ENCODE measurements at regions not wholly inside any gene's neighbourhood (a gene's known extent, or its start where the extent isn't known, plus 50 kb on each side); places are given as distances from the start of the nearest gene placed in this dataset.

GRCh38 chr12:60070552-60070951, 474.7 kb downstream of the SLC16A7 start:
- H2AK5ac ChIP-seq (ENCODE audit: low read depth, low read length), result no peak overlapping the region
- H2BK5ac ChIP-seq (ENCODE audit: low read depth, low read length), result no peak overlapping the region
- no peak overlapping the region for H2BK12ac ChIP-seq (ENCODE audit: low read depth, low read length)
- no peak overlapping the region for H3K4me3 ChIP-seq (ENCODE audit: extremely low read depth in 1 of 4, insufficient read depth in 2 of 4, low read depth in 3 of 4, low read length in 4 of 4)
- H3K4ac ChIP-seq (replicated peaks; ENCODE audit: insufficient read length, low read depth, low read length), result no peak overlapping the region
- no peaks in the 10 kb centered on the region for H3K9me3 ChIP-seq (ENCODE audit: insufficient read depth in 2 of 2, low read depth in 1 of 2, low read length in 1 of 2)
- H3K9ac ChIP-seq (replicated peaks in 1 of 4; ENCODE audit: extremely low read depth in 1 of 4, low read depth in 3 of 4, low read length in 3 of 4), result no peak overlapping the region
- H3K4me2 ChIP-seq (ENCODE audit: insufficient read depth in 1 of 2, low read depth in 2 of 2, low read length in 2 of 2), result no peak overlapping the region
- H3K79me1 ChIP-seq (ENCODE audit: low read depth, low read length), result no peaks in the 10 kb centered on the region
- no peak overlapping the region for H4K8ac ChIP-seq (ENCODE audit: extremely low read depth, insufficient read depth, low read length)
- no peak overlapping the region for H3K23ac ChIP-seq (ENCODE audit: insufficient read length)
- ChIA-PET CTCF (ENCODE audit: partially characterized antibody) (no interaction called here), POLR2A (ENCODE audit: partially characterized antibody) (no interaction called here)
- no peak overlapping the region for H2BK15ac ChIP-seq (ENCODE audit: low read length)
- H2AFZ ChIP-seq (ENCODE audit: low read length), result no peak overlapping the region
- no peak overlapping the region for H3K56ac ChIP-seq (replicated peaks; ENCODE audit: insufficient read length, low read depth, low read length)
- no peak for DNase-seq (ENCODE audit: low read depth in 1 of 2, low spot score in 2 of 2)
- H3K23me2 ChIP-seq (ENCODE audit: low read depth, low read length), result no peaks in the 10 kb centered on the region
- no peak overlapping the region for H2BK120ac ChIP-seq (replicated peaks; ENCODE audit: low read depth, low read length)
- FAIRE-seq, result no peak
- H3K27ac ChIP-seq (ENCODE audit: low read depth, low read length), result no peak overlapping the region
- H4K91ac ChIP-seq (replicated peaks; ENCODE audit: insufficient read length, low read length), result no peak overlapping the region
- H3K18ac ChIP-seq (ENCODE audit: extremely low read depth, low read length), result no peak overlapping the region
- no peaks in the 10 kb centered on the region for H3K79me2 ChIP-seq (ENCODE audit: control insufficient read depth in 1 of 2, insufficient read depth in 2 of 2, low read length in 2 of 2)
- TF ChIP-seq SIX5 (IDR thresholded peaks at IDR 0.05; ENCODE audit: low read depth, low read length) (no peak), SP2 (IDR thresholded peaks at IDR 0.05; ENCODE audit: low read length) (no peak), SAP30 (IDR thresholded peaks at IDR 0.05; ENCODE audit: insufficient read depth, insufficient replicate concordance, low read length) (no peak)
- H3K36me3 ChIP-seq (ENCODE audit: control insufficient read depth in 2 of 4, insufficient read depth in 4 of 4, low read length in 3 of 4), result no peaks in the 10 kb centered on the region
- H4K20me1 ChIP-seq (replicated peaks in 1 of 2; ENCODE audit: control insufficient read depth in 1 of 2, insufficient read depth in 2 of 2, low read length in 2 of 2), result no peaks in the 10 kb centered on the region
- H2BK20ac ChIP-seq (ENCODE audit: low read length), result no peak overlapping the region
- WGBS, 2 experiments (ENCODE audit: extremely low coverage in 1 of 2, insufficient coverage in 1 of 2, insufficient read length in 1 of 2, insufficient replicate concordance in 2 of 2, low coverage in 1 of 2, low lambda C conversion rate in 2 of 2, missing lambda C conversion rate in 1 of 2), result 93% methylated on average over 1 of the region's 1 CpG; no CpG with 5 or more reads in 1 of the 2 experiments
- H3K4me1 ChIP-seq (replicated peaks in 1 of 4; ENCODE audit: control insufficient read depth in 3 of 4, insufficient read depth in 4 of 4, low read length in 3 of 4), result peaks cover 0 to 3% (median 0%) of the 10 kb centered on the region in 4 experiments; a peak in 1 of 7 replicates
- H3K14ac ChIP-seq (ENCODE audit: insufficient read length), result no peak overlapping the region
- H4K5ac ChIP-seq (ENCODE audit: insufficient read length, low read depth, low read length), result no peak overlapping the region
- H3K27me3 ChIP-seq (replicated peaks in 1 of 4; ENCODE audit: control insufficient read depth in 3 of 4, extremely low read depth in 1 of 4, insufficient read depth in 3 of 4, low read length in 3 of 4), result no peaks in the 10 kb centered on the region
